Activated naive CD4-positive, alpha-beta T cell treated with anti-CD3 and anti-CD28 coated beads for 36 hours (primary cell): ENCODE measurements at regions not wholly inside any gene's neighbourhood (a gene's known extent, or its start where the extent isn't known, plus 50 kb on each side); places are given as distances from the start of the nearest gene placed in this dataset.

Experiments used
- CTCF ChIA-PET: fragments of 350-600 bp; sonication (Branson Sonifier 250); formaldehyde crosslinking; loops from one replicate; lab custom pipeline; 2021; ENCODE audit warnings: antibody characterized with exemption; lab: Charles Lee
- DNase-seq: peaks from one replicate; pipeline ENCODE4 v3.0.0-alpha.2; 2020
- H3K27ac Mint-ChIP-seq: one replicate; pipeline ENCODE4 v1.8.0; 2021; ENCODE audit warnings: mild to moderate bottlenecking, mixed read lengths
- H3K27me3 Mint-ChIP-seq: one replicate; pipeline ENCODE4 v1.8.0; 2021; ENCODE audit warnings: low read depth, mixed read lengths
- H3K36me3 Mint-ChIP-seq: one replicate; pipeline ENCODE4 v1.8.0; 2021; ENCODE audit warnings: low read depth, mixed read lengths
- H3K4me1 Mint-ChIP-seq: one replicate; pipeline ENCODE4 v1.8.0; 2021; ENCODE audit warnings: low read depth, mixed read lengths
- H3K4me3 Mint-ChIP-seq: one replicate; pipeline ENCODE4 v1.8.0; 2021; ENCODE audit warnings: mild to moderate bottlenecking, moderate library complexity, mixed read lengths
- H3K9me3 Mint-ChIP-seq: one replicate; pipeline ENCODE4 v1.8.0; 2021; ENCODE audit warnings: mixed read lengths
- intact Hi-C: fragments of 100-400 bp; cut with micrococcal nuclease; formaldehyde crosslinking; loops from one replicate; pipeline ENCODE4 v1.15.1; 2023

- CTCF ChIA-PET, result no interaction called here
- Mint-ChIP-seq H3K27ac (no peak overlapping the region), H3K36me3 (no peaks in the 10 kb centered on the region), H3K4me3 (no peak overlapping the region), H3K4me1 (no peaks in the 10 kb centered on the region), H3K27me3 (peaks cover 8% of the 10 kb centered on the region), H3K9me3 (no peaks in the 10 kb centered on the region)
- intact Hi-C loops, result no loop called here
- no peak for DNase-seq
Observed at GRCh38 chr12:114743289-114743688, 59.3 kb upstream of the TBX3 start.

- intact Hi-C loops, result no loop called here
- Mint-ChIP-seq H3K27me3 (peaks cover 16% of the 10 kb centered on the region), H3K4me1 (no peaks in the 10 kb centered on the region), H3K9me3 (no peaks in the 10 kb centered on the region), H3K27ac (no peak overlapping the region), H3K36me3 (no peaks in the 10 kb centered on the region), H3K4me3 (no peak overlapping the region)
- DNase-seq, result no peak
- CTCF ChIA-PET, result no interaction called here
Observed at GRCh38 chr12:114742363-114742762, 58.4 kb upstream of the TBX3 start.

GRCh38 chr12:114741940-114742339, 58.0 kb upstream of the TBX3 start:
- peaks cover 18% of the 10 kb centered on the region for H3K27me3 Mint-ChIP-seq
- H3K27ac Mint-ChIP-seq, result no peak overlapping the region
- CTCF ChIA-PET, result no interaction called here
- H3K4me3 Mint-ChIP-seq, result no peak overlapping the region
- intact Hi-C loops, result no loop called here
- no peaks in the 10 kb centered on the region for H3K9me3 Mint-ChIP-seq
- H3K4me1 Mint-ChIP-seq, result no peaks in the 10 kb centered on the region
- no peaks in the 10 kb centered on the region for H3K36me3 Mint-ChIP-seq
- no peak for DNase-seq

GRCh38 chr12:114740448-114740847, 56.5 kb upstream of the TBX3 start:
- CTCF ChIA-PET, result no interaction called here
- DNase-seq, result no peak
- H3K36me3 Mint-ChIP-seq, result no peaks in the 10 kb centered on the region
- H3K4me3 Mint-ChIP-seq, result no peak overlapping the region
- no peak overlapping the region for H3K27ac Mint-ChIP-seq
- no peaks in the 10 kb centered on the region for H3K9me3 Mint-ChIP-seq
- intact Hi-C loops, result no loop called here
- no peaks in the 10 kb centered on the region for H3K4me1 Mint-ChIP-seq
- H3K27me3 Mint-ChIP-seq, result peaks cover 30% of the 10 kb centered on the region

- no peaks in the 10 kb centered on the region for H3K36me3 Mint-ChIP-seq
- H3K27me3 Mint-ChIP-seq, result peaks cover 47% of the 10 kb centered on the region
- no peak for DNase-seq
- H3K4me3 Mint-ChIP-seq, result no peak overlapping the region
- H3K27ac Mint-ChIP-seq, result no peak overlapping the region
- H3K4me1 Mint-ChIP-seq, result peaks cover 2% of the 10 kb centered on the region
- H3K9me3 Mint-ChIP-seq, result no peaks in the 10 kb centered on the region
- CTCF ChIA-PET, result no interaction called here
- intact Hi-C loops, result no loop called here
Observed at GRCh38 chr12:114738460-114739184, 54.6 kb upstream of the TBX3 start.

- intact Hi-C loops, result no loop called here
- Mint-ChIP-seq H3K36me3 (no peaks in the 10 kb centered on the region), H3K4me3 (no peak overlapping the region), H3K4me1 (peaks cover 2% of the 10 kb centered on the region), H3K27me3 (peaks cover 50% of the 10 kb centered on the region), H3K27ac (no peak overlapping the region), H3K9me3 (no peaks in the 10 kb centered on the region)
- CTCF ChIA-PET, result no interaction called here
- DNase-seq, result no peak
Observed at GRCh38 chr12:114735680-114736374, 51.9 kb upstream of the TBX3 start.

- Mint-ChIP-seq H3K4me3 (no peak overlapping the region), H3K27ac (no peak overlapping the region), H3K36me3 (no peaks in the 10 kb centered on the region), H3K9me3 (no peaks in the 10 kb centered on the region), H3K27me3 (peaks cover 50% of the 10 kb centered on the region), H3K4me1 (peaks cover 2% of the 10 kb centered on the region)
- intact Hi-C loops, result no loop called here
- CTCF ChIA-PET, result no interaction called here
- no peak for DNase-seq
Observed at GRCh38 chr12:114735011-114735410, 51.0 kb upstream of the TBX3 start.

- Mint-ChIP-seq H3K4me3 (no peak overlapping the region), H3K27ac (no peak overlapping the region), H3K27me3 (peaks cover 50% of the 10 kb centered on the region), H3K4me1 (peaks cover 2% of the 10 kb centered on the region), H3K36me3 (no peaks in the 10 kb centered on the region), H3K9me3 (no peaks in the 10 kb centered on the region)
- DNase-seq, result no peak
- intact Hi-C loops, result no loop called here
- CTCF ChIA-PET, result no interaction called here
Observed at GRCh38 chr12:114733919-114734318, 49.9 kb upstream of the TBX3 start.
